ENCODE measurements at regions not wholly inside any gene's neighbourhood (a gene's known extent, or its start where the extent isn't known, plus 50 kb on each side); places are given as distances from the start of the nearest gene placed in this dataset.

DNA sequence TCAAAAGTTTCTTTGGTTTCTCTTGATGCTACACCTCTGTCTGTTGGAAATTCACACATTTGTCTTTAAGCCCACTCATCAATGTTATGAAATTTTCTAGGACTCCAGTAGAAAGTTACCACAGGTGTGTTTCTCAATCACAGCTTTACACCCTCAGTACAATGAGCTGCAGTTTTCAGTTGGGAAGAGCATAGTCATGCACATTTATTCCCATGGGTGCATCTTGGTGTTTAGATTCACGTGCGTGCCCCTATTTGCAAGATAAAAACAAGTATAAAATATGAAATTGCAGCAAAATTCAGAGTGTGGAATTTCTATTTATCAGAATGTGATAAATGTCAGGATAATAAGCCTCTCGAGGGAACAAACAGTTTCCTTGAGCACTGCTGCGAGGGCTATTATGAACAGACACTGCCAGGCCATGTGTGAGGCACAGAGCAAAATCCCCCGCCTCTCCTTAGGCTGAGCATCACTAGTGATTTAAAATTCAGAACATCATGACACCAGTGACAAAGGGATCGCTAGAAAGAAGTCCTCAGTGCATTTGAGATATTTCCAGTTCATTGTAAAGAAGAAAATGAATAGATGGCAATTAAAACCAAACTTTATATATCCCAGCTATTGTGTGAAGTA, 512.2 kb upstream of the TCF4 start:
- Histone ChIP-seq H3K4me3 (replicated peaks in 1 of 3) (no peak overlapping the region), H3K36me3 (peaks cover 0 to 2% of the 10 kb centered on the region in 2 donors), H3K27ac (no peak overlapping the region), H3K27me3 (no peaks in the 10 kb centered on the region), H3K9me3 (no peaks in the 10 kb centered on the region), H3K4me1 (no peaks in the 10 kb centered on the region)
- TF ChIP-seq CTCF (IDR thresholded peaks at IDR 0.05): no peak
- TF ChIP-seq POLR2A (IDR thresholded peaks at IDR 0.05): no peak
- intact Hi-C loops (cut with DNase I): no loop called here
- 81 to 84% methylated on average over 6 of the region's 6 CpGs for WGBS, 2 donors
- no peak for DNase-seq

DNA sequence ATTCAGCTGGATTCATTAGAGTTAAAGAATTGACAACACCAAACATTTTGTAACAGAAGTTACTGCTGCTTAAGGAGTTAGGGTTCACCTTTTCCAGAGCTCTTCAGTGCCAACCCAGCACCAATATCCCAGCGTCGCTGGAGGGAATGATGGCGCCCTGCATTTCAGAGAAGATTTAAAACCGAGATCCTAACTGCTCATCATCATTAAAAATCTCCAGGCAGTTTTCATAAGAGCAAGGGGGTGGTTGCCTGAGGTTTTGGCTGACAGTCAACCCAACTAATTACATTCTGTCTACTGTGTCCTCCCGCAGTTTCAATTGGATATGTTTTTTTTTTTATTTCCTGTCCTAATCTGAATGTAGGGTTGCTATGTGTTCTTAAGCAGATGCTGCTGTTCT, 509.6 kb upstream of the TCF4 start:
- Histone ChIP-seq H3K36me3 (no peaks in the 10 kb centered on the region), H3K4me1 (no peaks in the 10 kb centered on the region), H3K27ac (no peak overlapping the region), H3K9me3 (no peaks in the 10 kb centered on the region), H3K27me3 (no peaks in the 10 kb centered on the region), H3K4me3 (replicated peaks in 1 of 3) (no peak overlapping the region)
- 86 to 92% methylated on average over 5 of the region's 5 CpGs for WGBS, 2 donors
- intact Hi-C loops (cut with DNase I): no loop called here
- no peak for DNase-seq
- TF ChIP-seq CTCF (IDR thresholded peaks at IDR 0.05): no peak
- TF ChIP-seq POLR2A (IDR thresholded peaks at IDR 0.05): no peak

DNA sequence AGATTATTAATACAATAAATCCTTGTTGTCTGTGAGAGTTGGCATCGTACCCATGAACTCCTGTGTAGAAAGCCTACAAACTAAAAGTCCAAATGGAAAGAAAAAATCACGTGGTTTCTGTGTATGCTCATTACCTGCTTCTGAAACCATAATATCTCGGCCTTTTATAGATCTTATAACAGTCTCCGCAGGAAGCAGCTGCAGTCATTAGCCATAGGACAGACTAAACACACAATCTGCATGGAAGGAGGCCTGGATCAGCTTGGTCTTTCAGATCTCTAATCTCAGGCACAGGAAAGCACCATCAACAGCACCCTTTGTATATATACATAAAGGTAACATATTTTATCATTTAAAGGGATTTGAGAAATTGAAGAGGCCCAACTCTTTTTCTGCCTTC, 508.9 kb upstream of the TCF4 start:
- TF ChIP-seq POLR2A (IDR thresholded peaks at IDR 0.05) (no peak), CTCF (IDR thresholded peaks at IDR 0.05) (no peak)
- H3K36me3 ChIP-seq: no peaks in the 10 kb centered on the region
- H3K4me1 ChIP-seq: no peaks in the 10 kb centered on the region
- no peaks in the 10 kb centered on the region for H3K27me3 ChIP-seq
- WGBS, 2 donors: 95% methylated on average over 4 of the region's 4 CpGs
- H3K9me3 ChIP-seq: no peaks in the 10 kb centered on the region
- intact Hi-C loops (cut with DNase I): no loop called here
- no peak overlapping the region for H3K4me3 ChIP-seq (replicated peaks in 1 of 3)
- DNase-seq: no peak
- no peak overlapping the region for H3K27ac ChIP-seq

- intact Hi-C loops (cut with DNase I): no loop called here
- Histone ChIP-seq H3K36me3 (no peaks in the 10 kb centered on the region), H3K27me3 (no peaks in the 10 kb centered on the region), H3K4me1 (no peaks in the 10 kb centered on the region), H3K4me3 (replicated peaks in 1 of 3) (no peak overlapping the region), H3K9me3 (no peaks in the 10 kb centered on the region), H3K27ac (no peak overlapping the region)
- no peak for DNase-seq
- TF ChIP-seq POLR2A (IDR thresholded peaks at IDR 0.05): no peak
- no peak for TF ChIP-seq CTCF (IDR thresholded peaks at IDR 0.05)
- 92 to 93% methylated on average over 4 of the region's 4 CpGs for WGBS, 2 donors
Measured at GRCh38 chr18:56089612-56090258, 501.7 kb upstream of the TCF4 start.

- TF ChIP-seq CTCF (IDR thresholded peaks at IDR 0.05) (no peak), POLR2A (IDR thresholded peaks at IDR 0.05) (no peak)
- H3K27ac ChIP-seq: no peak overlapping the region
- no peak overlapping the region for H3K4me3 ChIP-seq (replicated peaks in 1 of 3)
- H3K27me3 ChIP-seq: no peaks in the 10 kb centered on the region
- no peaks in the 10 kb centered on the region for H3K36me3 ChIP-seq
- WGBS, 2 donors: 94 to 98% methylated on average over 7 of the region's 7 CpGs
- no peaks in the 10 kb centered on the region for H3K9me3 ChIP-seq
- H3K4me1 ChIP-seq: peaks cover 0 to 13% of the 10 kb centered on the region in 2 donors
- intact Hi-C loops (cut with DNase I): no loop called here
- DNase-seq: no peak
Measured at GRCh38 chr18:56086786-56087185, 498.8 kb upstream of the TCF4 start.
